Natural killer cell treated with Interleukin-12 subunit alpha and Interleukin-12 subunit beta and Interleukin-15 and Interleukin-18, amount 100 ng/mL, for 72 hours (primary cell): ENCODE measurements at regions not wholly inside any gene's neighbourhood (a gene's known extent, or its start where the extent isn't known, plus 50 kb on each side); places are given as distances from the start of the nearest gene placed in this dataset.

Experiments
- ATAC-seq, 2 donors: fragments of 150-1000 bp; cut with Tn5 transposase in 1 of 2; sonication (Bioruptor Pico), chemical (Tn5 transposase) in 1 of 2; 2 replicates each; pipeline ENCODE4 v1.10.0; 2021
- DNase-seq: peaks from one replicate; pipeline ENCODE4 v3.0.0; 2022; ENCODE audit warnings: low spot score
- H3K27ac Mint-ChIP-seq, 2 donors: 1 replicate in 1 of 2; 2 replicates in 1 of 2; pipeline ENCODE4 v1.8.0; 2022; ENCODE audit warnings: mixed read lengths in 2 of 2, mild to moderate bottlenecking in 1 of 2, moderate library complexity in 1 of 2
- H3K27me3 Mint-ChIP-seq, 2 donors: 1 replicate in 1 of 2; 2 replicates in 1 of 2; pipeline ENCODE4 v1.8.0; 2022; ENCODE audit warnings: mixed read lengths in 2 of 2
- H3K36me3 Mint-ChIP-seq: one replicate; pipeline ENCODE4 v1.8.0; 2022; ENCODE audit warnings: mixed read lengths
- H3K4me1 Mint-ChIP-seq, 2 donors: 1 replicate in 1 of 2; 2 replicates in 1 of 2; pipeline ENCODE4 v1.8.0; 2022; ENCODE audit warnings: low read depth in 2 of 2, mixed read lengths in 2 of 2, mild to moderate bottlenecking in 1 of 2
- H3K4me3 Mint-ChIP-seq: one replicate; pipeline ENCODE4 v1.8.0; 2022; ENCODE audit warnings: mixed read lengths
- H3K9me3 Mint-ChIP-seq: 2 replicates; pipeline ENCODE4 v1.8.0; 2022; ENCODE audit warnings: mixed read lengths

DNA sequence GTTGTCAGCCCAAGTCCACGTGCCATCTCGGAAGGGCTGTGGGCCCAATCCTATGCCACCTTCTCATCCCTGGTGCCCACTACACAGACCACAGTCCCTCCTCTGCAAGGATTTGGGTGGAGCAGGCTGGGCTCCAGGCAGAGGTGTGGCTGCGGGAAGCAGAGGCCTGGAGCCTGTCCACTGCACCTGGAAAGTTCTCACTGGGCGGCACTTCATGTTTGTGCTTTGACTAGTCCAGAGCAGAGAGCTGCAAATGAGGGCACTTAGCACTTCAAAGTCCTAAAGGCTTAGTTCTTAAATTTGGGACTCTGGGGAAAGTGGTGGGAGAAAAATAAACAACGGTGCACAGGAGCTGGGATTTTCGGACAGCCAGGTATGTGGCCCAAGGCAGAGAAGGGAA is 308.9 kb upstream of the POU3F3 start:
- Mint-ChIP-seq H3K4me1 (peaks cover 0 to under 1% of the 10 kb centered on the region in 2 donors), H3K9me3 (no peaks in the 10 kb centered on the region), H3K27ac (no peak overlapping the region), H3K36me3 (no peaks in the 10 kb centered on the region), H3K27me3 (peaks cover 0 to 2% of the 10 kb centered on the region in 2 donors), H3K4me3 (no peak overlapping the region)
- ATAC-seq = no peak
- DNase-seq = no peak

DNA sequence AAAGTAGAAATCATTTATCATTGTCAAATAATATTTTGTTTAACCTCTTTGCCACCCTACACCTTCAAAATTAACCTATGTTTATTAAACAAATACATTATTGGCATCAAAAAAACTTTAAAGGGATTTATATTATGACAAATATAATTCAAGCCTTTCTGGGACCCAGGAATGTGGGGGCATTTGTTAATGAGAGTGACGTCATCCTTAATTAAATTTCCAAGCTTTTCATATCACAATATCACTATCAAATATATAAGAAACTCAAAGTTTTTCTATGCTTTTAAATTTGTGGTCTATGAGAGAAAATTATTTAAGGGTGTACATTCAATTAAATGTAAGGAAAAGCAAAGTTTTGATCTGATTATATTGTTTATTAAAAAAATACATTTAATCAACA is 307.4 kb upstream of the POU3F3 start:
- DNase-seq (no peak), ATAC-seq (no peak)
- Mint-ChIP-seq H3K27me3 (peaks cover 0 to 2% of the 10 kb centered on the region in 2 donors), H3K9me3 (no peaks in the 10 kb centered on the region), H3K4me1 (no peaks in the 10 kb centered on the region), H3K36me3 (no peaks in the 10 kb centered on the region), H3K27ac (no peak overlapping the region), H3K4me3 (no peak overlapping the region)

DNA sequence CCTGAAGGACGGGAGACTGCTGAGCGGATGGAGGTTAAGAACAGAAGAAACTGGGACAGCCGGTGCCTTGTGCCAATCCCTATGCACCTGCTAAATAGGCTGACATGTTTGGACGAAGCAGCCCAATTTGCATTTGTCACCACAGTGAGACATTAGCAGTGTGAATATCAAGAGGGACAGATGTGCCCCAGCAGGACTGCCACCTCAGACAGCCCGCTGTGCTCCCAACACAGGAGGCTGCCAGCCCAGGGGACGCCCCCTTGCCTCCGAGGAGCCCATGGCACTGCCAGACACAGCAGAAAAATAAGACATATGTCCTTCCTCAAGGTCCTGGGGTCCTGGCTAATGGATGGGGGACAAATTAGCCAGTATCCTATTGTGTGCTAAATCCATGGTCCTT is 306.7 kb upstream of the POU3F3 start:
- peaks cover 0 to 2% of the 10 kb centered on the region in 2 donors for H3K27me3 Mint-ChIP-seq
- H3K27ac Mint-ChIP-seq = no peak overlapping the region
- H3K9me3 Mint-ChIP-seq = no peaks in the 10 kb centered on the region
- H3K4me3 Mint-ChIP-seq = no peak overlapping the region
- DNase-seq (no peak), ATAC-seq (no peak)
- no peaks in the 10 kb centered on the region for H3K36me3 Mint-ChIP-seq
- no peaks in the 10 kb centered on the region for H3K4me1 Mint-ChIP-seq

DNA sequence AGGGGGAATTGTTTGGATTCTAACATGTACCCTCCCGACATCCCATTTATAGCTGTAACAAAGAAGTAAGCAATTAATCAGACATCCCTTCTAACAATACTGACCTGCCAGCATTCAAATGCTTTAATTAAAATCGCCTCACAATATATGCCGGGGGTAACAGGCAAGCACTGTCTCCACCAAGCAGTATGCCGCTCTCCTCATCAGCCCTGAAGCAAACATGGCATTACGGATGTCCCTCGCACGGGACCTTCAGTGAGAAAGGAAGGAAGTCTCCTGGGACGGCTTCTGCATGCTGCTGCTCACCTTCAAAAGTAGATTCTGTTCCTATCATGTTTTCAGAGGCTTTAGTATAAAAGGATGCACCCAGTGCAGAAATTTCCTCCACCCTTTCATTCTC is 292.7 kb upstream of the POU3F3 start:
- no peaks in the 10 kb centered on the region for H3K4me1 Mint-ChIP-seq
- H3K4me3 Mint-ChIP-seq = no peak overlapping the region
- no peak for DNase-seq
- H3K27me3 Mint-ChIP-seq = peaks cover 18 to 21% of the 10 kb centered on the region in 2 donors
- H3K36me3 Mint-ChIP-seq = no peaks in the 10 kb centered on the region
- no peak for ATAC-seq
- no peaks in the 10 kb centered on the region for H3K9me3 Mint-ChIP-seq
- no peak overlapping the region for H3K27ac Mint-ChIP-seq

DNA sequence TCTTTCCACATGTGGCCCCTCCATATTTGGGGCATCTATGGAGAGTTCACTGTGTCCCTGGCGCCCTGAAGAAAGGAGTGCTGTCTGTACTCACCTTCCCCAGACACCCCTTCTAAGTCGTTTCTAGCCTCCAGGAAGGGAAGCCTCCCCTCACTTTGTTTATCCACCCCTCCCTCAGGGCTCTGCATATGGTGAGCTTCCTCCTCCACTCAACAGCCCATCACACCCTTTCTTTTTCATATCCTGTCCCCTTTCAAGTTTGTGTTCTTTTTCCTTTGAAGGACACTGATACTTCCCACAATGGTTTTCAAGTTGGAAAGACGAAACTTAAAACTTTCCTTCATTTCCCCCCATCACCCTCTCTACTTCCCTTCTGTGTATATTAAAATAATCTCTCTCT is 291.4 kb upstream of the POU3F3 start:
- DNase-seq (no peak), ATAC-seq (no peak)
- no peaks in the 10 kb centered on the region for H3K36me3 Mint-ChIP-seq
- H3K27me3 Mint-ChIP-seq = peaks cover 18 to 21% of the 10 kb centered on the region in 2 donors
- no peak overlapping the region for H3K27ac Mint-ChIP-seq
- H3K9me3 Mint-ChIP-seq = no peaks in the 10 kb centered on the region
- no peak overlapping the region for H3K4me3 Mint-ChIP-seq
- no peaks in the 10 kb centered on the region for H3K4me1 Mint-ChIP-seq

DNA sequence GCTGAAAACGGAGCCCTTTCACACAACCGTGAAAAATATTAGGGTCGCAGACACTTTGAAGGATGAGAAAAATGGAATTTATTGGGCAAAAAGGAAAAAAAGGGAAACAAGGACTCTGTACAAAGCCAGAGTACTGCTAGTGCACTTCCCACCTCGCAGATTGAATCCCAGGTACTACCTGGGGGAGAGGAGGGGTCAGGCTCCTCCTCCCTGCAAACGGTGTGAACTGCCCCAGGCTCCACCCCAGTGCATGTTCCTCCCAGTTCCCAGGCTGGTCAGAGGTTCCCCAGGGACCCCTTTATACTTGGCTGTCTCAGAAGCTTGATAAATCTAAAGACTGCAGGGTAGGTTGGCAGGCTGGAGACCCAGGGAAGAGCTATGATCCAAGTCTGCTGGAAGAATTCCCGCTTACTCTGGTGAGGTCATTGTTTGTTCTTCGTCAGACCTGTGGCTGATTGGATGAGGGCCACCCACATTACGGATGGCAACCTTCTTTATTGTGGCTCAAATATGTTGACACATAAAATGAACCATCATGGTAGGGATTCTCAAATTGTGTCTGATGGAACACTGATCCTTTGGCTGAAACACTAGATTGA is 290.4 kb upstream of the POU3F3 start:
- H3K27ac Mint-ChIP-seq = no peak overlapping the region
- peaks cover 18 to 25% of the 10 kb centered on the region in 2 donors for H3K27me3 Mint-ChIP-seq
- no peaks in the 10 kb centered on the region for H3K36me3 Mint-ChIP-seq
- no peaks in the 10 kb centered on the region for H3K4me1 Mint-ChIP-seq
- ATAC-seq (no peak), DNase-seq (no peak)
- H3K4me3 Mint-ChIP-seq = no peak overlapping the region
- H3K9me3 Mint-ChIP-seq = no peaks in the 10 kb centered on the region

DNA sequence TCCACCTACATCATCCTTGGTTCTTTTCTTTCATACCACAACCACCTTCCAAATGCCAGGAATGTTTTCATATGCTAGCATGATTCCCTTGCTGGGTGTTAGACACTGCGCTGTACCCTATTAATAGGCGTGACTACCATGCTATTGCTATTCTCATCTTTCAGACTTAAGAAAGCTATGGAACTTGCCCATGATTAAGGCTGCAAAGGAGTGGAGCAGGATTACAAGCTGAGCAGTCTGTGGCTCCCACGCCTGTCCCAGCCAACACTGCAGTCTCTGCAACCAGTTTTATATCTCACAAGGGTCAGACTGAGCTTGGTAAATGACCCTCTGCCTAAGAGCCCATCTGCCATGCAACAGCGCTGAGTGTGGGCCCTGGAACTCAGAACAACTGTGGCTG is 285.7 kb upstream of the POU3F3 start:
- Mint-ChIP-seq H3K27me3 (peaks cover 8 to 13% of the 10 kb centered on the region in 2 donors), H3K27ac (no peak overlapping the region), H3K36me3 (no peaks in the 10 kb centered on the region), H3K4me3 (no peak overlapping the region), H3K4me1 (no peaks in the 10 kb centered on the region), H3K9me3 (no peaks in the 10 kb centered on the region)
- ATAC-seq (peak in 1 of 2 donors; percentile 36), DNase-seq (no peak)

DNA sequence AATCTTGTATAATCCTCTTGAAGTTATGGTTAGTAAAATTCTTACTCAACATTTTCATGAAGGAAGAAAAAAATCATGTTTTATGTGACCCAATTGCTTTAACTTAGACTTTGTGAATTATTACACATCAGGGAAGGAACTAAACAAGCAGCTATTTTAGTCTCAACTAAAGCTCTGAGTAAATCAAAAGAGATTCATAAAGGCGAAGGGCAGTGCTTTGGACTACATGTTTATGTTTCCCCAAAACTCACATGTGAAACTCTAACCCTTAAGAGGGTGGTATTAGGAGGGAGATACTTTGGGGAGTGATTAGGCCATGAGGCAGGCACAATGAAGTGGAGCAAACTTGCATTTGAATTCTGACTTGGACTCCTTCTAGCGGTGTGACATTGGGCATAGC is 283.7 kb upstream of the POU3F3 start:
- Mint-ChIP-seq H3K4me3 (no peak overlapping the region), H3K36me3 (no peaks in the 10 kb centered on the region), H3K27me3 (peaks cover 0 to 3% of the 10 kb centered on the region in 2 donors), H3K4me1 (no peaks in the 10 kb centered on the region), H3K9me3 (no peaks in the 10 kb centered on the region), H3K27ac (no peak overlapping the region)
- DNase-seq = no peak
- no peak for ATAC-seq

DNA sequence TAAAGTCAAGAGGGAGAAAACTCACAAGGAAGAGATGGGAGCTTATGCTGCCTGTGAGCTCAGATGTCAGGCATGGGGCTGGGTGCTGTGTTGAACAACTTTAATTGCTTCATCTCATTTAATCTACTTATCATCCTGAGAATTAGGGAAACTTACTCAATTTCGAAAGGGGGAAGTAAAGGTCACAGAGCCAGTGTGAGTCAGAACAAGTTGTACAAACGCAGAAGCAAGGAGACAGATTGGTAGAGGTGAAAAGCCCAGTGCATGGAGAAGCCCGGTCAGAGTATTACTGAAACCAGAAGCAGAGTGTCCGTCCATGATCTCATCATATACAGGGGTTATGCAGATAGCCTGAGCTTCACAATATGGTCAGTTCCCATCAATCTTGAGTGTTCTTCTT is 281.1 kb upstream of the POU3F3 start:
- Mint-ChIP-seq H3K36me3 (no peaks in the 10 kb centered on the region), H3K27me3 (peaks cover 0 to 1% of the 10 kb centered on the region in 2 donors), H3K27ac (no peak overlapping the region), H3K9me3 (no peaks in the 10 kb centered on the region), H3K4me3 (no peak overlapping the region), H3K4me1 (no peaks in the 10 kb centered on the region)
- ATAC-seq (peak in 1 of 2 donors; percentile 70), DNase-seq (no peak)

DNA sequence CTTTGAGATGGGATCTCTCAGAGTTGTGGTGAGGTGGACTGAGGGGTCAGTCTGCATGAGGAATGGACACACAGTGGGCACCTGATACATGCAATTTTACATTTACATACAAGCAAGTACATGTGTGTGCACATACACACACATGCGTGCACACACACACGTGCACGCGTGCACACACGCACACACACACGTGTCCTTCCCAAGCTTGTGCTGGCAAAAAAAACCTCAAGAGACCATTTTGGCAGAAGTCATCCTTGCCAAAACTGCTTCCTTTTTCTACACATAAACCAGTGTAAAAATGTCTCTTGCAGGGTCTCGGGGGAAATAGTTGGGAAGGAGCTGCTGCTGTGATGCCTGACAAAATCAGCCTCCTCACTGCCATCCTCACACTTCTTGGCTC is 279.5 kb upstream of the POU3F3 start:
- Mint-ChIP-seq H3K4me3 (no peak overlapping the region), H3K9me3 (no peaks in the 10 kb centered on the region), H3K27ac (no peak overlapping the region), H3K4me1 (no peaks in the 10 kb centered on the region), H3K36me3 (no peaks in the 10 kb centered on the region), H3K27me3 (no peaks in the 10 kb centered on the region)
- DNase-seq = no peak
- ATAC-seq = no peak

DNA sequence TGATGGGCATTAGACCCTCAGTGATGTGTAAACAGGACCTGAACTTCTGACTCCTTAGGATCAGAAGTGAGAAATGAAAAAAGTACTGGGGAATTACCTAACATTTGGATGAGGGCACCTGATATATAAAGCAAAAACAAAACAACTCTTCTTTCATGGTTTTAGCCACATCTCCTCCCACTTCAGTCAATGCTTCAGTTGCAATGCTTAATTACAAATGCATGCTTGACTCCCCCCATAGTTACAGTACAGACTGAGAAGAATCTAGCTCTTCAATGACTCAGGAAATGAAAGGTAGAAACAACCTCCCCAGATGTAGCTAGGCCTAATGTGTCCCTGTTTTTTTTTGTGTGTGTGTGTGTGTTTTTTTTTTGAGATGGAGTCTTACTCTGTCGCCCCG is 276.8 kb upstream of the POU3F3 start:
- no peaks in the 10 kb centered on the region for H3K4me1 Mint-ChIP-seq
- H3K4me3 Mint-ChIP-seq = no peak overlapping the region
- no peak for ATAC-seq
- no peaks in the 10 kb centered on the region for H3K36me3 Mint-ChIP-seq
- no peaks in the 10 kb centered on the region for H3K27me3 Mint-ChIP-seq
- no peaks in the 10 kb centered on the region for H3K9me3 Mint-ChIP-seq
- DNase-seq = no peak
- H3K27ac Mint-ChIP-seq = no peak overlapping the region

DNA sequence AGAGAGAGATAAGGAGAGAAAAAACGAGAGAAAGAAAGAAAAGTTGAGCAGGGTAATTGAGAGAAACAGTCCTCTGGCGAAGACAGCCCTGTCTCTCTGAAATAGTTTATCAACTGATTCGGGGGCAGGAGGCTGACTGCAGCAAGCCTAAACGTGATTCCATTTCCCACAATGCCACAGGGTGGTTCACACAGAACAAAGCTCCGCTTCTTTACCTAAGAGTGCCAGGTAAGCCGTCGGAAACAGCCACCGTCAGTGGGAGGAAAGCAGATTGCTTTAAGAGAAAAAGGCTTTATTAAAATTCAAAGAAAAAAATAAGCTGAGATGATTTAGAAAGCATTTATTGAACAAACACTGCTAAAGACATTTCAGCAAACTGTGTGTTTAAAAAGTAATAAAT is 271.4 kb upstream of the POU3F3 start:
- DNase-seq (no peak), ATAC-seq (no peak)
- H3K27me3 Mint-ChIP-seq = no peaks in the 10 kb centered on the region
- H3K4me1 Mint-ChIP-seq = no peaks in the 10 kb centered on the region
- no peak overlapping the region for H3K27ac Mint-ChIP-seq
- no peaks in the 10 kb centered on the region for H3K36me3 Mint-ChIP-seq
- H3K4me3 Mint-ChIP-seq = no peak overlapping the region
- no peaks in the 10 kb centered on the region for H3K9me3 Mint-ChIP-seq

DNA sequence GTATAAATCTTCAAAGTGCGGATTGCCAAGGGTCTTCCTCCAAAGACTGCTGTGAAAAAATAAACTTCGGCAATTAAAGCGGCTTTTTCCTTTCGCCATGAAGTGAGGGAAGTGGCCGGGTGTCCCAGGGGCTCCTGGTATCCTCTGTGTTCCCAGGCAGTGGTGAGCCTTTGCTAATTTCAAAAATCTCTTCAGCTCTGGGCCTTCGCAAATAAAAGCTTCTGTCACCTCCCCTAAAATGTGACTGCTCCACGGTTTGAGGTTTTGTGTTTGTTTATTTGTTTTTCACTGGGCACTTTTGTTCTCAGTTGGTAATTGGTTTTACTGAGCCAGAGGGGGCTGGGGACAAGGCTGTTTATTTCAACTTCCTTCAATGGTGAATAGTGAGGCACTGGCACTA is 270.1 kb upstream of the POU3F3 start:
- Mint-ChIP-seq H3K27ac (no peak overlapping the region), H3K27me3 (no peaks in the 10 kb centered on the region), H3K36me3 (no peaks in the 10 kb centered on the region), H3K4me1 (no peaks in the 10 kb centered on the region), H3K4me3 (no peak overlapping the region), H3K9me3 (no peaks in the 10 kb centered on the region)
- DNase-seq (no peak), ATAC-seq (no peak)

DNA sequence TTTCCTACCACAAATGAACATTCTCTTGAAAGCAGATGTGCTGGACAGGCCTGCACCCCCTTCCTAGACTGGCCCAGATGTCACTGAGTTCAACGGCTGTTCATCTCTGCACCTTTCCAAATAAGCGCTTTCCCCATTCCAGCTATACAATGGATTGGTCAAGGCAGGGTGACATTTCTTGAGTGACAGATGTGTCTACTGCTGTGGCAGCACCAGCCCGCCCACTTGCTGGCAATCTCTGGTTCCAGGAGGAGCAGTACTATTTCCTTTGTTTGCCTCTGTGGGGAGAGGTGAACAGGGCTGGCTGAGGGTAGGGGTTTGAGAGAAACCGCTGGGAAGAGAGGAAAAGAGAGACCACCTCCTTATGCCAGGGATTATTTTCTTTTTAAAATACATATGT is 269.5 kb upstream of the POU3F3 start:
- Mint-ChIP-seq H3K9me3 (no peaks in the 10 kb centered on the region), H3K27ac (no peak overlapping the region), H3K4me3 (no peak overlapping the region), H3K27me3 (no peaks in the 10 kb centered on the region), H3K4me1 (no peaks in the 10 kb centered on the region), H3K36me3 (no peaks in the 10 kb centered on the region)
- ATAC-seq (no peak), DNase-seq (no peak)

DNA sequence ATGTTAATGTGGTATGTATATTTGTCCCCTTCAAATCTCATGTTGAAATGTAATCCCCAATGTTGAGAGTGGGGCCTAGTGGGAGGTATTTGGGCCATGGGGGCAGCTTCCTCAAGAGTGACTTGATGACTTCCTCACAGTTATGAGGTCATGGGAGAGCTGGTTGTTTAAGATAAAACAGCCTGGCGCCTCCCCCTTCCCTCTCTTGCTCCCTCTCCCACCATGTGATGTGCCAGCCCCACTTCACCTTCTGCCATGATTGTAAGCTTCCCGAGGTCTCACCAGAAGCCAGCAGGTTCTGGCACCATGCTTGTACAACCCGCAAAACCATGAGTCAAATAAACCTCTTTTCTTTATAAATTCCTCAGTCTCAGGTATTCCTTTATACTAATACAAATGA is 258.3 kb upstream of the POU3F3 start:
- no peak for ATAC-seq
- Mint-ChIP-seq H3K4me1 (no peaks in the 10 kb centered on the region), H3K27me3 (peaks cover 0 to 3% of the 10 kb centered on the region in 2 donors), H3K9me3 (peaks cover 15% of the 10 kb centered on the region), H3K4me3 (no peak overlapping the region), H3K27ac (no peak overlapping the region), H3K36me3 (peaks cover 4% of the 10 kb centered on the region)
- DNase-seq = no peak
